ENCODE measurements at regions not wholly inside any gene's neighbourhood (a gene's known extent, or its start where the extent isn't known, plus 50 kb on each side); places are given as distances from the start of the nearest gene placed in this dataset.

DNA sequence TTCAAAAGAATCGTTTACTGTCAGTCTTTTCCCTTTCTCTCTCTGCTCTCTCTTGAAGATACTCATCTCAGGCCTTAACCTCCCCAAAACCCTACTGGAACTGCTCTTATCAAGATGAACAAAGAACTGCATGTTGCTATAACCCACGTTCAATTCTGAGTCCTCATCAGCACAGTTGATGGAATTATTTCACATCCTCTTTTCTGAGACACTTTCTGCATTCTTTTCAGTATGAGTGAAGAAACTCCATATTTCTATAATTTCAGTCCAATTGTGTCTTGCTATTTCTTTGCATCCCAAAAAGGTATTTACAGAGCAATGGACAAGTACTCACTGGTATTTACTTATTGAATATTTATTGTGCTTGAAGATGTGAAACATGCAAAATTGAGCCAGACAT is 160.1 kb upstream of the CPNE8 start:
- H3K4me3 ChIP-seq, result no peak overlapping the region
- no peaks in the 10 kb centered on the region for H3K9me3 ChIP-seq
- no peak for TF ChIP-seq POLR2A (IDR thresholded peaks at IDR 0.05)
- TF ChIP-seq, protein P1, sequence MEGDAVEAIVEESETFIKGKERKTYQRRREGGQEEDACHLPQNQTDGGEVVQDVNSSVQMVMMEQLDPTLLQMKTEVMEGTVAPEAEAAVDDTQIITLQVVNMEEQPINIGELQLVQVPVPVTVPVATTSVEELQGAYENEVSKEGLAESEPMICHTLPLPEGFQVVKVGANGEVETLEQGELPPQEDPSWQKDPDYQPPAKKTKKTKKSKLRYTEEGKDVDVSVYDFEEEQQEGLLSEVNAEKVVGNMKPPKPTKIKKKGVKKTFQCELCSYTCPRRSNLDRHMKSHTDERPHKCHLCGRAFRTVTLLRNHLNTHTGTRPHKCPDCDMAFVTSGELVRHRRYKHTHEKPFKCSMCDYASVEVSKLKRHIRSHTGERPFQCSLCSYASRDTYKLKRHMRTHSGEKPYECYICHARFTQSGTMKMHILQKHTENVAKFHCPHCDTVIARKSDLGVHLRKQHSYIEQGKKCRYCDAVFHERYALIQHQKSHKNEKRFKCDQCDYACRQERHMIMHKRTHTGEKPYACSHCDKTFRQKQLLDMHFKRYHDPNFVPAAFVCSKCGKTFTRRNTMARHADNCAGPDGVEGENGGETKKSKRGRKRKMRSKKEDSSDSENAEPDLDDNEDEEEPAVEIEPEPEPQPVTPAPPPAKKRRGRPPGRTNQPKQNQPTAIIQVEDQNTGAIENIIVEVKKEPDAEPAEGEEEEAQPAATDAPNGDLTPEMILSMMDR (IDR thresholded peaks at IDR 0.05), result no peak
- H3K27me3 ChIP-seq, result no peaks in the 10 kb centered on the region
- DNase-seq, result no peak
- H3K27ac ChIP-seq, result no peak overlapping the region
- no peaks in the 10 kb centered on the region for H3K36me3 ChIP-seq
- H3K4me1 ChIP-seq, result no peaks in the 10 kb centered on the region
- intact Hi-C loops (cut with DNase I; ENCODE audit: low total_unique reads), result no loop called here

GRCh38 chr12:39064708-39065107 is 159.3 kb upstream of the CPNE8 start:
- intact Hi-C loops (cut with DNase I; ENCODE audit: low total_unique reads), result no loop called here
- TF ChIP-seq, protein P1 (IDR thresholded peaks at IDR 0.05), result no peak
- TF ChIP-seq POLR2A (IDR thresholded peaks at IDR 0.05), result no peak
- Histone ChIP-seq H3K27me3 (no peaks in the 10 kb centered on the region), H3K9me3 (no peaks in the 10 kb centered on the region), H3K27ac (no peak overlapping the region), H3K36me3 (no peaks in the 10 kb centered on the region), H3K4me1 (no peaks in the 10 kb centered on the region), H3K4me3 (no peak overlapping the region)
- DNase-seq, result no peak

DNA sequence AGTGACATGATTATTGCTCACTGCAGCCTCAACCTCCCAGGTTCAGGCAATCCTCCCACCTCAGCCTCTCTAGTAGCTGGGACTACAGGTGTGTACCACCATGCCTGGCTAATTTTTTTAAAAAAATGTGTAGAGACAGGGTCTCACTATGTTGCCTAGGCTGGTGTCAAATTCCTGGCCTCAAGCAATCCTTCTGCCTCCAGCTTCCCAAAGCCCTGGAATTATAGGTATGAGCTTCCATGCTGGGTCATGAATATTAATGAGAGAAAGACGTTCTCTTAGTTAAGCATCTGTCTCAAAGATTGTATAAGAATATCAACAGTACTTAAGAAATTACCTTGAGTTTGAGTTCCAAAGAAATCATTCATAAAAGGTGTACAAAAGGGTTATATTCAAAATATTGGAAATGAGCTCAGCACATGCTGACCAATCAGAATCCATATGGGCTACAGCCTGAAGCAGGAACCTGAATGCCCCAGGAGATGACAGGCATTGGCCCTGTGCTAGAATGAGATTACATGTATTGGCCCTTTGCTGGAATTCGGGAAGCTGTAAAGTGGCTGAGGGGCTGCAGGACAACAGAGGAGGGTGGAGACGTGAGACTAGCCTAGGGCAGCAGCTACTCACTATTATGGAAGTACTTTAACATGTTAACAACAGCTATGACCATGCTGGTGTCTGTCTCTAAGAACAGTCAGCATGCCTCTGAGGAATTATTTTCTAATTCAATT is 157.0 kb upstream of the CPNE8 start:
- no peak for TF ChIP-seq POLR2A (IDR thresholded peaks at IDR 0.05)
- TF ChIP-seq, protein P1 (IDR thresholded peaks at IDR 0.05), result no peak
- H3K27ac ChIP-seq, result no peak overlapping the region
- no peaks in the 10 kb centered on the region for H3K36me3 ChIP-seq
- no peaks in the 10 kb centered on the region for H3K4me1 ChIP-seq
- intact Hi-C loops (cut with DNase I; ENCODE audit: low total_unique reads), result no loop called here
- H3K4me3 ChIP-seq, result no peak overlapping the region
- DNase-seq, result no peak
- H3K9me3 ChIP-seq, result no peaks in the 10 kb centered on the region
- no peaks in the 10 kb centered on the region for H3K27me3 ChIP-seq

DNA sequence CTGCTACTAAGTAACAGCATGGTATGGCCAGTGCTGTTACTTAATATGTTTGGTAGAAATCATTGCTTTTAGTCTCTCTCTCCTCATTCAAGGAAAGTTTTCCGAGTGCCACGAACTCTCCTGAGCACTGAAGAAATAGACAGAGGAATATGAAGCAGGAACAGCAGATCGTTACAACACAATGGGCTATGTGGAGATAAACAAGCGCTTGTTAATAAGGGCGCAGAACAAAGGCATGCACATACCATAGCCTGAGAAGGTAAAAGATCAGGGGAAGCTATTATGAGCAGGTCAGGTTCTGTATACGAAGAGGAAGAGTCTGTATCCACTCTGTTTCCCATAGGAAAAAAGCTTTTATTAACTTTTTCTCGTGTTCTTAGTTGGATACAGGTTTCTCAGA is 156.2 kb upstream of the CPNE8 start:
- Histone ChIP-seq H3K36me3 (no peaks in the 10 kb centered on the region), H3K4me1 (no peaks in the 10 kb centered on the region), H3K9me3 (no peaks in the 10 kb centered on the region), H3K27me3 (no peaks in the 10 kb centered on the region), H3K27ac (no peak overlapping the region), H3K4me3 (no peak overlapping the region)
- TF ChIP-seq, protein P1 (IDR thresholded peaks at IDR 0.05), result no peak
- no peak for TF ChIP-seq POLR2A (IDR thresholded peaks at IDR 0.05)
- DNase-seq, result no peak
- intact Hi-C loops (cut with DNase I; ENCODE audit: low total_unique reads), result no loop called here

DNA sequence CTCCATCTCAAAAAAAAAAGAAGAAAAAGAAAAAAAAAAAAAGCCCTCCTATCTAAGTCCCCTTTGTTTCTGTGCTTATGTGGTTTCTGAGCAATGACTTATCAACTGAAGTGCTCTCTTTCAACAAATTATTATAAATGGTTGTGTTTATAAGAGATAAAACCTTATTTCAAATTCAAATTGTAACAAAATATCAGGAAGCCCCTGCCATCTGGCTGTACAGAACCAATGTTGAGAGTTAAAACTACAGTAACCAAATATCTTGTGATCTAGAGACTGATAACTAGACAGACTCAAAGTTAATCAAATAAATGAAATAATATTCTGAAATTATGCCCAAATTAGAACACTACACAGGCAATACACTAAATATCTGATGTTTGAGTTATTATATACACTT is 143.0 kb upstream of the CPNE8 start:
- no peak for DNase-seq
- Histone ChIP-seq H3K27ac (no peak overlapping the region), H3K4me3 (no peak overlapping the region), H3K27me3 (no peaks in the 10 kb centered on the region), H3K9me3 (no peaks in the 10 kb centered on the region), H3K4me1 (no peaks in the 10 kb centered on the region), H3K36me3 (no peaks in the 10 kb centered on the region)
- intact Hi-C loops (cut with DNase I; ENCODE audit: low total_unique reads), result no loop called here
- TF ChIP-seq POLR2A (IDR thresholded peaks at IDR 0.05), result no peak
- TF ChIP-seq, protein P1 (IDR thresholded peaks at IDR 0.05), result no peak
